OCI-LY7 (cell line): ENCODE measurements at regions not wholly inside any gene's neighbourhood (a gene's known extent, or its start where the extent isn't known, plus 50 kb on each side); places are given as distances from the start of the nearest gene placed in this dataset.

Experiments
- BruUV-seq: library from RNA; stranded (reverse); fragments of 400-500 nt; replicated peaks from 2 replicates; lab custom pipeline; 2021; lab: Mats Ljungman, UMichigan
- CTCF ChIA-PET: fragments of 300-600 bp; sonication (Branson Sonifier 250); formaldehyde crosslinking; loops from one replicate; lab custom pipeline; 2022; ENCODE audit warnings: antibody characterized with exemption; ENCODE audit not compliant: unreplicated experiment; lab: Charles Lee
- POLR2A ChIA-PET: fragments of 300-600 bp; sonication (Branson Sonifier 250); formaldehyde crosslinking; loops from one replicate; lab custom pipeline; 2022; ENCODE audit warnings: antibody characterized with exemption; lab: Charles Lee
- DNase-seq: peaks from one replicate; pipeline ENCODE4 v3.0.0-alpha.2; 2015; ENCODE audit warnings: low spot score
- H2AFZ ChIP-seq: fragments of 200-600 bp; sonication (generic), shearing (Covaris generic); 2 replicates; pipeline ENCODE4 v1.6.1; 2014; ENCODE audit warnings: mild to moderate bottlenecking, antibody characterized with exemption, low read length, moderate library complexity
- H3K27ac ChIP-seq: fragments of 200-600 bp; sonication (generic); 2 replicates; pipeline ENCODE4 v1.5.1; 2014; ENCODE audit warnings: mixed run types, low read depth, mild to moderate bottlenecking, moderate library complexity, low read length, inconsistent platforms; ENCODE audit not compliant: poor library complexity, severe bottlenecking
- H3K36me3 ChIP-seq: fragments of 200-600 bp; sonication (generic); 2 replicates; pipeline ENCODE4 v1.6.1; 2014; ENCODE audit warnings: mild to moderate bottlenecking, antibody characterized with exemption, low read length, moderate library complexity, mixed read lengths; ENCODE audit not compliant: insufficient read depth
- H3K4me1 ChIP-seq: fragments of 200-600 bp; sonication (generic); 2 replicates; pipeline ENCODE4 v1.5.1; 2014; ENCODE audit warnings: mild to moderate bottlenecking, low read length; ENCODE audit not compliant: insufficient read depth, poor library complexity, severe bottlenecking
- H3K4me2 ChIP-seq: fragments of 200-600 bp; sonication (generic); 2 replicates; pipeline ENCODE4 v1.6.1; 2014; ENCODE audit warnings: mild to moderate bottlenecking, low read length
- H3K4me3 ChIP-seq: fragments of 200-600 bp; sonication (generic); 2 replicates; pipeline ENCODE4 v1.5.1; 2014; ENCODE audit warnings: mild to moderate bottlenecking, low read depth, low read length; ENCODE audit not compliant: poor library complexity, severe bottlenecking
- H3K79me2 ChIP-seq: fragments of 200-600 bp; sonication (generic); 2 replicates; pipeline ENCODE4 v1.6.1; 2016; ENCODE audit warnings: low read depth, mild to moderate bottlenecking, low read length, moderate library complexity, mixed read lengths; ENCODE audit not compliant: insufficient read depth
- H3K9me2 ChIP-seq: fragments of 200-600 bp; sonication (generic); 2 replicates; pipeline ENCODE4 v1.6.1; 2016; ENCODE audit warnings: mild to moderate bottlenecking, low read length, mixed read lengths; ENCODE audit not compliant: insufficient read depth
- H3K9me3 ChIP-seq: fragments of 200-600 bp; sonication (generic); 2 replicates; pipeline ENCODE4 v1.6.1; 2014; ENCODE audit warnings: mild to moderate bottlenecking, mixed run types, low read length, mixed read lengths
- H4K20me1 ChIP-seq: fragments of 200-600 bp; sonication (generic); 2 replicates; pipeline ENCODE4 v1.6.1; 2014; ENCODE audit warnings: mild to moderate bottlenecking, antibody characterized with exemption, low read length, moderate library complexity, mixed read lengths; ENCODE audit not compliant: insufficient read depth
- CTCF ChIP-seq: fragments of 200-600 bp; sonication (generic); conservative IDR thresholded peaks from 2 replicates; pipeline ENCODE4 v1.5.1; 2014; ENCODE audit warnings: mild to moderate bottlenecking, antibody characterized with exemption, low read length, moderate library complexity, mixed read lengths
- EZH2phosphoT487 ChIP-seq: fragments of 200-600 bp; sonication (generic); IDR thresholded peaks from 2 replicates; pipeline ENCODE4 v1.6.1; 2018; ENCODE audit warnings: low read depth, borderline replicate concordance, mild to moderate bottlenecking, mixed run types, antibody characterized with exemption, low read length, moderate library complexity, mixed read lengths
- intact Hi-C: fragments of 100-400 bp; cut with micrococcal nuclease; formaldehyde crosslinking; loops from one replicate; pipeline ENCODE4 v1.10.0; 2022; ENCODE audit not compliant: unreplicated experiment

GRCh38 chr9:91056486-91056885, 254.9 kb downstream of the SYK start:
- intact Hi-C loops, result no loop called here
- BruUV-seq, result no TSS peak
- POLR2A ChIA-PET, result interaction anchor here (0.6 to 0.9 kb wide), 3 partner anchors 10 to 781 kb away, joined by 3 read pairs; no protein-coding TSS in a partner anchor

GRCh38 chr9:91056917-91057316, 255.3 kb downstream of the SYK start:
- H4K20me1 ChIP-seq, result no peaks in the 10 kb centered on the region
- ChIA-PET POLR2A (interaction anchor here (0.6 to 0.7 kb wide), 3 partner anchors 476 to 853 kb away, joined by 3 to 4 read pairs (median 3); no protein-coding TSS in a partner anchor), CTCF (no interaction called here)
- TF ChIP-seq EZH2phosphoT487, result no peak
- no peak for TF ChIP-seq CTCF
- peaks cover 12% of the 10 kb centered on the region for H3K4me1 ChIP-seq
- no peaks in the 10 kb centered on the region for H3K9me2 ChIP-seq
- no peaks in the 10 kb centered on the region for H3K36me3 ChIP-seq
- no TSS peak for BruUV-seq
- H3K4me2 ChIP-seq, result peak overlapping the region; percentile 3
- no peak for DNase-seq
- peak overlapping the region; percentile 33; the same call in 1 of the 2 replicates for H2AFZ ChIP-seq
- intact Hi-C loops, result no loop called here
- H3K9me3 ChIP-seq, result no peaks in the 10 kb centered on the region
- H3K27ac ChIP-seq, result no peak overlapping the region
- no peaks in the 10 kb centered on the region for H3K79me2 ChIP-seq
- H3K4me3 ChIP-seq, result no peak overlapping the region

More at GRCh38 chr9:91056486-91056885, 254.9 kb downstream of the SYK start:
- Histone ChIP-seq H3K4me3 (no peak overlapping the region), H3K79me2 (no peaks in the 10 kb centered on the region), H3K4me1 (peaks cover 12% of the 10 kb centered on the region), H2AFZ (peak overlapping the region; percentile 33; the same call in 1 of the 2 replicates), H3K36me3 (no peaks in the 10 kb centered on the region), H3K27ac (no peak overlapping the region), H3K4me2 (peak overlapping the region; percentile 3), H4K20me1 (no peaks in the 10 kb centered on the region), H3K9me2 (no peaks in the 10 kb centered on the region), H3K9me3 (0 out of 2 replicates have a peak, but pooled peaks cover 2% of the 10 kb centered on the region)
- TF ChIP-seq CTCF (no peak), EZH2phosphoT487 (no peak)
- no peak for DNase-seq
- CTCF ChIA-PET, result no interaction called here

GRCh38 chr9:91059713-91060112, 258.1 kb downstream of the SYK start:
- intact Hi-C loops, result no loop called here
- no peak for DNase-seq
- BruUV-seq, result no TSS peak

More at GRCh38 chr9:91059713-91060112, 258.1 kb downstream of the SYK start:
- H3K79me2 ChIP-seq, result no peaks in the 10 kb centered on the region
- POLR2A ChIA-PET, result interaction anchor here (1.0 to 2.1 kb wide), 2 partner anchors 10 to 43 kb away, joined by 4 to 9 read pairs; no protein-coding TSS in a partner anchor
- no peak overlapping the region for H3K4me2 ChIP-seq
- H3K4me3 ChIP-seq, result no peak overlapping the region
- no peaks in the 10 kb centered on the region for H4K20me1 ChIP-seq
- CTCF ChIA-PET, result no interaction called here
- no peaks in the 10 kb centered on the region for H3K9me2 ChIP-seq
- no peak for TF ChIP-seq CTCF
- no peak for TF ChIP-seq EZH2phosphoT487
- H3K9me3 ChIP-seq, result no peaks in the 10 kb centered on the region
- no peak overlapping the region for H3K27ac ChIP-seq
- peaks cover 12% of the 10 kb centered on the region for H3K4me1 ChIP-seq
- no peak overlapping the region for H2AFZ ChIP-seq
- H3K36me3 ChIP-seq, result no peaks in the 10 kb centered on the region
